T-helper 17 cell (primary cell): ENCODE measurements at regions not wholly inside any gene's neighbourhood (a gene's known extent, or its start where the extent isn't known, plus 50 kb on each side); places are given as distances from the start of the nearest gene placed in this dataset.

Experiments
- ATAC-seq: fragments of 150-1000 bp; cut with Tn5 transposase; 2 replicates; pipeline ENCODE4 v1.10.0; 2021; ENCODE audit warnings: mild to moderate bottlenecking, moderate library complexity
- DNase-seq, 3 donors: peaks; one replicate each; pipeline versions ENCODE4 v3.0.0 to v3.0.0-alpha.2; 2020 to 2021
- H3K9me3 ChIP-seq: one replicate; pipeline ENCODE4 v1.7.0; 2013; ENCODE audit warnings: low read length, mild to moderate bottlenecking; ENCODE audit not compliant: control insufficient read depth, poor library complexity, severe bottlenecking
- H3K27ac Mint-ChIP-seq: one replicate; pipeline ENCODE4 v1.8.0; 2022; ENCODE audit warnings: mild to moderate bottlenecking, moderate library complexity, mixed read lengths
- H3K27me3 Mint-ChIP-seq: one replicate; pipeline ENCODE4 v1.8.0; 2022; ENCODE audit warnings: mixed read lengths
- H3K36me3 Mint-ChIP-seq: one replicate; pipeline ENCODE4 v1.8.0; 2022; ENCODE audit warnings: low read depth, mixed read lengths
- H3K4me1 Mint-ChIP-seq: one replicate; pipeline ENCODE4 v1.8.0; 2022; ENCODE audit warnings: mild to moderate bottlenecking, mixed read lengths
- H3K4me3 Mint-ChIP-seq: one replicate; pipeline ENCODE4 v1.8.0; 2022; ENCODE audit warnings: mild to moderate bottlenecking, moderate library complexity, mixed read lengths

DNA sequence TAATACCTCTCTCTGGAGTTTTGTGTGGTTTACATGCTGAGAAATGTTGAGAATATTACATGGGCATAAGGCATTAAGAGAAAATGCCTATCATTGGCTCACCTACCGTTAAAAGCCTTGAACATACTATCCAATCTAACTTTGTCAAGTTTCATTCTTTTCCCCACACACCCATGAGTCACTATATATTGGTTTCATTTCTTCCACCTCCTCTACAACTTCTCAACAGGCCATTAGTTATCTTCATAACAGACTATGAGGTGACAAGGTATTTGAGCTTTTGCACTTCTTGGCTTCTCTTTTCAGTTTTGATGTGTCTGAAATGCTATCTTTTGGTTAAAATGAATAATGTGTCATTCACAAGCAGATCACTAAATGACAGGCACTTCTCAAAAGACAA, 288.0 kb downstream of the KCNN2 start:
- Mint-ChIP-seq H3K4me3 (no peak overlapping the region), H3K27me3 (no peaks in the 10 kb centered on the region), H3K36me3 (no peaks in the 10 kb centered on the region), H3K27ac (no peak overlapping the region), H3K4me1 (no peaks in the 10 kb centered on the region)
- DNase-seq (no peak), ATAC-seq (no peak)
- H3K9me3 ChIP-seq: no peaks in the 10 kb centered on the region

DNA sequence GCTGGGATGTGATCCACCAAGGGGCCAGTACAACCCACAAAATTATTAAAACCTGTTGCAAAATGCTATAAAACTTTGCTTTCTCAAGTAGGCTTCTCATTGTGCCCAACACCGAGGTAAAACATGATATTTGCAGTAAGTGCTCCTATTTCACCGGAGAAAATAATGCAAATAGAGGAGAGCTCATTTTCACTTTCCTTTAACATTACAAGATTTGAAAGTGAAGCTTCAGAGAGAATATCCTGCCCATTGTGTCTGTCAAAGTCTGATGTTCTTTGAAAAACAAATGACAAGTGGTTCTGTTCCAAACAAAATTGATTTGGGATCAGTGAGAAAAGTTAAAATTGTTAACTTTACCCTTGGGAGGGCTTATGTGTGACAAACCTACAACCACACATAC, 287.1 kb downstream of the KCNN2 start:
- Mint-ChIP-seq H3K4me1 (no peaks in the 10 kb centered on the region), H3K27me3 (no peaks in the 10 kb centered on the region), H3K4me3 (no peak overlapping the region), H3K36me3 (no peaks in the 10 kb centered on the region), H3K27ac (no peak overlapping the region)
- DNase-seq (no peak), ATAC-seq (no peak)
- no peaks in the 10 kb centered on the region for H3K9me3 ChIP-seq

DNA sequence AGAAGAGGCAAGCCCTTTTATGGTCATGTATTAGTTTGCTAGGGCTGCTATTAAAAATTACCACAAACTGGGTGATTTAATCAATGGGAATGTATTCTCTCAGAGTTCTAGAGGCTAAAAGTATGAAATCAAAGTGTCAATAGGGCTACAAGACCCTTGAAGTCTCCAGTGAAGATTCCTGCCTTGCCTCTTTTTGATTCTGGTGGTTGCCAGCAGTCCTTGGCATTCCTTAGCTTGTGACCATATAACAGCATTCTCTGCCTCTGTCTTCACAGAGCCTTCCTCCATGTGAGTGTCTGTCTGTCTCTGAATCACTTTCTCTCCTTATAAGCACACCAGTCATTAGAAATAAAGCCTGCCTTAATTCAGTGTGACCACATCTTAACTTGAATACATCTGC, 282.7 kb downstream of the KCNN2 start:
- H3K4me1 Mint-ChIP-seq: no peaks in the 10 kb centered on the region
- no peak for ATAC-seq
- DNase-seq: no peak
- no peak overlapping the region for H3K27ac Mint-ChIP-seq
- H3K4me3 Mint-ChIP-seq: no peak overlapping the region
- no peaks in the 10 kb centered on the region for H3K36me3 Mint-ChIP-seq
- H3K27me3 Mint-ChIP-seq: no peaks in the 10 kb centered on the region
- H3K9me3 ChIP-seq: no peaks in the 10 kb centered on the region

DNA sequence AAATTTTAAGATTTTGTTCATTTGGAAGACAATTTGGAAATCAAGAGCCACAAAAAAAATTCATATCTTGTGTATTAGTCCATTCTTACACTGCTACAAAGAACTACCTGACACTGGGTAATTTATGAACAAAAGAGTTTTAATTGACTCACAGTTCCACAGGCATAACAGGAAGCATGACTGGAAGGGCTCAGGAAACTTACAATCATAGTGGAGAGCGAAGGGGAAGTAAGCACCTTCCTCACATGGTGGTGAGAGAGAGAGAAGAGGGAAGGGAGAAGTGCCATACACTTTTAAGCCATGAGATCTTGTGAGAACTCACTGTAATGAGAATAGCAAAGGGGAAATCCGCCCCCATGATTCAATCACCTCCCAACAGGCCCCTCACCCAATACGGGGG, 274.4 kb downstream of the KCNN2 start:
- no peak for ATAC-seq
- no peak for DNase-seq
- H3K9me3 ChIP-seq: no peaks in the 10 kb centered on the region
- no peaks in the 10 kb centered on the region for H3K27me3 Mint-ChIP-seq
- no peak overlapping the region for H3K4me3 Mint-ChIP-seq
- H3K27ac Mint-ChIP-seq: no peak overlapping the region
- H3K4me1 Mint-ChIP-seq: no peaks in the 10 kb centered on the region
- no peaks in the 10 kb centered on the region for H3K36me3 Mint-ChIP-seq

DNA sequence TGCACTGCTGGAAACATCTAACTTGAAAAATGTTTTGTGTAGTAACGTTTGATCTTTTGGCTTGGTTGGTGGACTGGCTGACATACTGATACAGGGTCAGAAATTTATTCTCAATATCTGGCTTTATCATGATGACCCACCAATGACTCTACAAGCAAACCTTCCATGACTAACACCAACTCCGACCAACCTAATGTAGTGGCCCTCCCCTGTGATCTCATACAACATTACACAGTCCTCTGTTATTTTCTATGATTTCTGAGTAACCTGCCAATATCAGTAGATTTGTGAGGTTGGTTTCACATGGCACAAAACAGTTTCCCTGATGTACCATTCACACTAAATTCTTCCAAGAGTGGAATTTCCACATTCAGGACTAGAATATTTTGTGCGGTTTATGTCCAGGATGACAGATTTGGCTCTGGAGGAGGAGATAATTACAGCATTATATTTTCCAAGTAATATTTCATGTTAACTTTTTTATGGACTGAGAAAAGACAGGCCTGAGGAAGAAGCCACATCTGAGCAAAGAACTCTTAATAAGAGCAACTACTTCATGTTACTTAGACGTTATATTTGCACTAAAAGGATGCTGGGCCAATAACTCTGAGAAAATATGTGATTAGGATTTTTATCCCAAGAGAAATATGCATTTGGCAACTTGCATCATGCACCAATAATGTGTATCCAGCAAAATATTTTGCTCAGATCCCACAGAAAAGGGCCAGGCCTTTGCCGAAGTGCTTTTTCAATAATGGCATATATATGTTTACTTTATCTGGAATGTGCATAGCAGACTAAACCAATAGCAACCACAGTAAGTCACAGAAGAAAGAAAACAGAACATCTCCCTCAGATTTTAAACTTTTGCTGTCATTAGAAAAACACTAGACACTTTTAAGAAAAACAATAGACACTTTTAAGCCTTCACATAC, 273.4 kb downstream of the KCNN2 start:
- ATAC-seq (no peak), DNase-seq (no peak)
- no peaks in the 10 kb centered on the region for H3K9me3 ChIP-seq
- H3K27me3 Mint-ChIP-seq: no peaks in the 10 kb centered on the region
- H3K4me1 Mint-ChIP-seq: no peaks in the 10 kb centered on the region
- H3K27ac Mint-ChIP-seq: no peak overlapping the region
- no peaks in the 10 kb centered on the region for H3K36me3 Mint-ChIP-seq
- H3K4me3 Mint-ChIP-seq: no peak overlapping the region

DNA sequence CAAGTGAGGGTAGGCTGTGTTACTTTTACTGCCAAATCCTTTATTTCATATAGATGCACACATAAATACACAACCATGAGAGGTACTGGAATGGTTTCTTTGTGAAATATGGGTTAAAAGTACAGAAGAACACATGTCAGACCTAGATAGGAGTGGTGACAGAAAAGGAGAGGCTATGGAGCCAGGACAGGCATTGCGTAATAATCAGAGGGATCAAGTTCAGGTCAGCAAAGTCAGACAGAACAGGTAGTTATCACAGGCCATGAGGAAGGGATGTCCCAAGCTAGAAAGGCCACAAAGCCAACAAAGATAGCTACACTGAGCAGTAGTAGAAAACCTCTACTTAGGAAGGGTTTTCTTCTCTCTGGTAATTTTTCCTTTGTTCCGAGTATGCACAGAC, 272.6 kb downstream of the KCNN2 start:
- DNase-seq (no peak), ATAC-seq (no peak)
- H3K27me3 Mint-ChIP-seq: no peaks in the 10 kb centered on the region
- no peak overlapping the region for H3K4me3 Mint-ChIP-seq
- no peaks in the 10 kb centered on the region for H3K36me3 Mint-ChIP-seq
- H3K4me1 Mint-ChIP-seq: no peaks in the 10 kb centered on the region
- no peak overlapping the region for H3K27ac Mint-ChIP-seq
- H3K9me3 ChIP-seq: no peaks in the 10 kb centered on the region

DNA sequence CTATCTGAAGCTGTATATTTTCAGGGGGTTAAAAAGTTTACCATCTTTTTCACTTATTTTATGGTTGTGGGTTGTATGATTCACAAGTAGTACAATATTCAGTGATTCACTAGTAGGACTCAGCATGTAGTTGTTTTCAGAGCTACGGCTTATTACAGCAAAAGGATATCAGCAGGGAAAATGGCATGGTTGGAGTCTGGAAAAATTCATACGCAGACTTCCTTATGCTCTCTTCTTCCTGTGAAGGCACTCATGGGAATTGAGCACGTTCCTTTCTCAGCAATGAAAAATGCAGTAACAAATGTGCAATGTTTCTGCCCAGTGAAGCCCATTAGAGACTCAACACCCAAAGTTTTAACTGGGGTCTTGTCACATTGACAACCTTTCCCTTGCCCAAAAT, 250.5 kb downstream of the KCNN2 start:
- DNase-seq (no peak), ATAC-seq (no peak)

DNA sequence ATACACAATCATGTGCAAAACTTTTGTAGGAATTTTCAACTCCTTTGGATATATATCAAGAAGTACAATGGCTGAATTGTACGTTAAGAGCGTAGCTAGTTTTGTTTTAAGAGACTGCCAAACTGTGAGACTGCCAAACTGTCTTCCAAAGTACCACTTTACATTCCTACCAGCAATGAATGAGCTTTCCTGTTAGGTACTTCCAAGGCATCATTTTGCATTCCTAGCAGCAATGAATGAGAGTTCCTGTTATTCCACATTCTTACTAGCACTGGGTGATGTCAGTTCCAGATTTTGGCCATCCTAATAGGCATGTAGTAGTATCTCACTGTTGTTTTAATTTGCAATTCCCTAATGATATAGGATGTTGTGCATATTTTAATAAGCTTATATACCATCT, 219.3 kb downstream of the KCNN2 start:
- H3K27me3 Mint-ChIP-seq: no peaks in the 10 kb centered on the region
- no peak for ATAC-seq

More for the DNA sequence above, 250.5 kb downstream of the KCNN2 start:
- Mint-ChIP-seq H3K36me3 (no peaks in the 10 kb centered on the region), H3K27me3 (no peaks in the 10 kb centered on the region), H3K4me1 (no peaks in the 10 kb centered on the region), H3K27ac (no peak overlapping the region), H3K4me3 (no peak overlapping the region)
- H3K9me3 ChIP-seq: no peaks in the 10 kb centered on the region

DNA sequence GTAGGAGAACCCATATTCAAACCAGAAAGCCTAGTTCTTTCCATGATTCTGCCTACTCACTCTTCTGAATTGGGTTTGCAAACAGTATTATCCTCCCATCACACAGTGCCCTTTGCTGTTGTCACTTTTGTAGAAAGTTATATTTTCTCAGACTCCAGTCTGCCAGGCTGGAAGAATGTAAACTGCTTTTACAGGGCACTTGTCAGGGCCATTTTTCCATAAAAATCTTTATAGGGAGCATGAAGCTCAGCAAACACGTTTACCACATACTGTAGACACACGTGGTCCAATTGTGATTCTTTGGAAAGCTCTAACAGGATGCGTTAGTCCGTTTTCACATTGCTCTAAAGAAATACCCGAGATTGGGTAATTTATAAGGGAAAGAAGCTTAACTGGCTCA, 204.0 kb downstream of the KCNN2 start:
- Mint-ChIP-seq H3K4me3 (no peak overlapping the region), H3K36me3 (no peaks in the 10 kb centered on the region), H3K27me3 (no peaks in the 10 kb centered on the region), H3K4me1 (no peaks in the 10 kb centered on the region), H3K27ac (no peak overlapping the region)
- no peaks in the 10 kb centered on the region for H3K9me3 ChIP-seq
- DNase-seq (no peak), ATAC-seq (no peak)

More for the DNA sequence above, 219.3 kb downstream of the KCNN2 start:
- no peaks in the 10 kb centered on the region for H3K9me3 ChIP-seq
- no peaks in the 10 kb centered on the region for H3K4me1 Mint-ChIP-seq
- no peaks in the 10 kb centered on the region for H3K36me3 Mint-ChIP-seq
- DNase-seq: no peak
- H3K27ac Mint-ChIP-seq: no peak overlapping the region
- no peak overlapping the region for H3K4me3 Mint-ChIP-seq

DNA sequence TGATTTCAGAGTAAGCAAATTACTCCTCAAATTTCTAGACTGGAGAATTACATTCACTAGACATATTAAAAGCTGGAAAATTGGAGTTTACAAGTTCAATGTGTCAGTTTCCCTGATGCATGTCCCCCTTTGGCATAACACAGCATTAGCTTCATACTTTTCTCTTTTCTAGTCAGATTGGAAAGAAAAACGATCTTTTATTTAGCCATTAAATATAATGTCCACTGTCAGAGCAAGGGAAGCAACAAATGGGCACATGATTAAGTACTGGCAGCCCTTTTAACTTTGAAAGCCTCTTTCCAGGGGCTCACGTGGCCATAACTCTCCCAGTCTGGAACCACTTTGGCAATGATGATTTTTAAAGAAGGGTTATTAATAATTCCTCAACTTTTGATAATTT, 203.3 kb downstream of the KCNN2 start:
- no peaks in the 10 kb centered on the region for H3K4me1 Mint-ChIP-seq
- ATAC-seq: no peak
- no peaks in the 10 kb centered on the region for H3K9me3 ChIP-seq
- H3K27ac Mint-ChIP-seq: no peak overlapping the region
- no peak overlapping the region for H3K4me3 Mint-ChIP-seq
- H3K27me3 Mint-ChIP-seq: no peaks in the 10 kb centered on the region
- no peak for DNase-seq
- H3K36me3 Mint-ChIP-seq: no peaks in the 10 kb centered on the region

DNA sequence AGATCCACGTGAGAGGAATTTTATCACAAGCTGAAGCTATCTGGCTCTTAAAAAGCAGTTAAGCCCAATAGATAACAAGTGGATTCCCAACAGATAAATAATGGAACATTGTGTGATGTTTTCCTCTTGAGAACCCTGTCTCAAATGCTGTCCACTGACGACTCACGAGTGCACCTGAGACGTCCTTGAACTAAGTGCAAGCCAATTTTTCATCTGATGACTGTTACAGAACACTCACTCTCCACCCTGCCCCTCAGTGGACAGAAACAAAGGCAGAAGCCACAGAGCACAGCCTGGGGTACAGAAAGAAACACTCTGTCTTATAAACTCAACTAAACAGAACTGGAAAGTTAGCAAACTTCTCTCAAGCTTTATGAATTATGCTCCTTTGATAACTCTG, 199.5 kb downstream of the KCNN2 start:
- H3K27me3 Mint-ChIP-seq: no peaks in the 10 kb centered on the region
- H3K4me1 Mint-ChIP-seq: no peaks in the 10 kb centered on the region
- DNase-seq (no peak), ATAC-seq (no peak)
- H3K27ac Mint-ChIP-seq: no peak overlapping the region
- H3K9me3 ChIP-seq: no peaks in the 10 kb centered on the region
- no peak overlapping the region for H3K4me3 Mint-ChIP-seq
- H3K36me3 Mint-ChIP-seq: no peaks in the 10 kb centered on the region
